GM21515 (cell line): ENCODE measurements at regions not wholly inside any gene's neighbourhood (a gene's known extent, or its start where the extent isn't known, plus 50 kb on each side); places are given as distances from the start of the nearest gene placed in this dataset.

Source experiments
- ATAC-seq: cut with Tn5 transposase; IDR thresholded peaks from one replicate; pipeline ENCODE4 v1.9.1; 2021; ENCODE audit not compliant: unreplicated experiment

DNA sequence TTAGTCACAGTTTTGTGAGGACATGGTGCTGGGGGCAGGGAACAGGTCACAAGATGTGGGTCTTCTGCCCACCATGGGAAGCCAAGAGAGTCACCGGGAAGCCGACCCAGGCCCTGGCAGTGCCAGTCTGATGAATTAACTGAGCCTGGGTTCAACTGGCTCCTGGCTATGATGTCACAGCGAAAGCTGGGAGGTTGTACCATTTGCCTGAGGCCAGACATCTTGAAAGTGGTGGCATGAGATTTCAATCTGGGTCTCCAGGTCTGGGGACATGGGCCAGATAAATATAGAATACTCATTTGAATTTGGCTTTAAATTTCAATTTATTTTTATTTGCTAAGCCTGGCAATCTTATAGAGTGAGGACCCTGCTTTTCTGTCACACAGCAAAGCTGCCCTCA is 280.9 kb downstream of the NSG2 start:
- ATAC-seq, result no peak

GRCh38 chr5:174327317-174327864 is 281.9 kb downstream of the NSG2 start:
- ATAC-seq, result peak; percentile 66

GRCh38 chr5:174327896-174328295 is 282.4 kb downstream of the NSG2 start:
- no peak for ATAC-seq

GRCh38 chr5:174328631-174329299 is 283.3 kb downstream of the NSG2 start:
- no peak for ATAC-seq

- ATAC-seq, result no peak
Measured at GRCh38 chr5:174329738-174330137, 284.2 kb downstream of the NSG2 start.

GRCh38 chr5:174335682-174336364 is 290.3 kb downstream of the NSG2 start:
- no peak for ATAC-seq

DNA sequence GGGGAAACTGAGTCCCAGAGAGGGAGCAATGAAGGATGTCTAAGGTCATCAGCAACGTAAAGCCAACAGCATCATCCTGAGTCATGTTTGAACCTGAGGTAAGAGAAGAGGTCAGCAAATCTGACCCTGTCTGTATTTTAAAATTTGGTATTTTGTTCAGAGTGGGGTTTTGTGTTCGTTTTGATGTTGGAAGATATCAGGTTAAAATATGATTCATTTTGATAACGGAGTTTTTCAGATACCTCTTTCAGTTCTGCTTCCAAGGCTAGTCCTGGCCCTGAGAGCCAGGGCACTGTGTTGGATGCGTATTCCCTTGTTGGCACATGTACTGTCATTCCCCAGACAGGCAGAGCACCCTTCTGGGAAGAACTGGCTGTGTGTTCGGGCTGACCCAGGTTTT is 291.0 kb downstream of the NSG2 start:
- no peak for ATAC-seq

DNA sequence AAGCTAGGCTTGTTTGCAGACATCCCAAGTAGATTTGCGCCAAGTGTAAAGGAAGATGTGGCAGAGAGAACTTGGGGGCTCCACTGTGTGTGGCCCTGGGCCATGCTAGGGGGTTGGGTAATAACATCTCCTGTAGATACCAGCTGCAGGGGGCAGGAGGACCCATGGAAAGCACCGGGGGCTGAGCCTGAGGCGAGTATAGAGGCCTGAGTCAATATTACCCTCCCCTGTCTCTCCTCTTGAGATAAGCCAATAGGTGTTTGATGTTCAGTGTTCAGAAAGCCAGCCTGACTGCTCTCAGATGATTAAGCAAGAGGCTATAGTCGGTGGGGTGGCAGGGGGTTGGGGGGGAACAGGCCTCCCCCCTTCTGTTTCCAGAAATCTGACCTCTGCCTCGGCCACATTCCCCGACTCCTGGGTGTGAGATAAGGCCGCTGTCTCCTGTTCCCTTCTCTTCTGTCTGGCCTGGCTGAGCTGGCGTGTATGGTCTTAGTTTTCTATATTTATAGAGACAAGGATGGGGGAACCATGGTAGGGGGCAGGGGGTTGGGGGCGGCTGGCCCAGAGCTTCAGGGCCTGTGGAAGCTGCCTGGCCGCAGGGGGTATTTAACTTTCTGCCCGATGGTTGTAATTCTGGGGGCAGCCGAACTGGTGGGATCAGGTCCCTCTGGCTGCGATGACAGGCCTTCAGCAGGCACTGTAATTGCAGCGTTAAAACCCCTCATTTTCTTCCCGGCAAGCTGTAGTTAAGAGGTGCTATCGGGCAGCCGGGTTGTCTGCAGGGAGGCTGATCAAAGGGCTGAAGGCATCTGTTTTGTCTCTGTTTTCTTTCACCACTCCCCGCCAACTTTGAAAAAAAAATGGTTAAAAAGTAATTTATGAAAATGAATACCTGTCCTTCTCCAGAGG is 292.0 kb downstream of the NSG2 start:
- ATAC-seq, result no peak

DNA sequence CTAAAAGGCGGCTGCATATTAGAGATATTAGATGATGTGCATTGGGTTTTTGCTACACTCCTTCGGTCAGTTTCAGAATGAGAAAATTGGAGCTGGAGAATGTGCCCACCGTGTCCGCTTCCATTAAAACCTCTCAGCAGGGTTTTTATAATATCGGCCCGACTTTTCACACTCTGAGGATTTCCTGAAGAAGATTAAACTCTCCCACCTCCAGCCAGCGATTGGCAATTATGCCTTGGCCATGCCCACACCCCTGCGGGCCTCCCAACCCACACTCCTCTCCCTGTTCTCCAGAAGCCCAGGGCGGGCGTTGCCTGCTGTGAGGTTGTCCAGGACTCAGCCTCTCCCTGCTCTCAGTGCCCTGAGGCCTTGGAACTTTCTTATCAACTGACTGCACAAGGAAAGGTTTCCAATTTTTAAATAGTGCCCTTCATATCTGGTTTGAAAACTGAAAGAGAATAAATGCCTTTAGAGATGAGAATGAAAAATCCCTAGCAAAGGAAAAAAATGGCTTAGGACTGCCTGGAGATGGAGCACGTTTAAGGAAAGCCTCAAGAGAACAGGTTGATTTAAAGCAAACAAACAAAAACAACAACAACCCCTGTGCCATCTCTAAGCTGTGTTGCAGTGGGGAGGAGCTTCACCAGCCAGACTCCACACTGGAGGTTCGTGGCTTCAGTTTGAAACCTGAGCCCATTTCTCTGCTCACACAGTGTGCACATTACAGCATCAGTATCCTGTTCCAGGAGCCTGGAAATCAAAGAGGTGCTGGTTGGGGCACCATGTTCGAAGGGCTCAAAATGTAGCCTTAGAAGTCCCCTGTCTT is 292.9 kb downstream of the NSG2 start:
- ATAC-seq, result no peak

GRCh38 chr5:174339130-174339529 is 293.6 kb downstream of the NSG2 start:
- ATAC-seq, result no peak

DNA sequence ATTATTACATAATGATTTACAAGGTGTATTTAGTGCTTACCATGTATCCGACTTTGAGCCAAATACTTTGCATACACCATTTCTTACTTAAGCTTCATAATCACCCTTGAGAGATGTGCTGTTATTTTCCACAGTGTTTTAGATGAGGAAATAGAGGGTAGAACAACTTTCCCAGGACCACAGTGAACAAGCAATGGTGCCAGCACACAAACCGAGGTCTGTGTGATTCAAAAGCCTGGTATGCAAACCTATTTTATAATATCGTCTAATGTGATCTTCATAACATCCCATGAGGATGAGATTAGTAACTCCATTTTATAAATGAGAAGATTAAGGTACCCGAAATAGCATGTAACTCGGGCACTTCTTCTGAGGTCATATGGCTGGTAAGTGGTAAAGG is 294.7 kb downstream of the NSG2 start:
- ATAC-seq, result no peak

- ATAC-seq, result no peak
Measured at GRCh38 chr5:174342696-174343095, 297.2 kb downstream of the NSG2 start.

DNA sequence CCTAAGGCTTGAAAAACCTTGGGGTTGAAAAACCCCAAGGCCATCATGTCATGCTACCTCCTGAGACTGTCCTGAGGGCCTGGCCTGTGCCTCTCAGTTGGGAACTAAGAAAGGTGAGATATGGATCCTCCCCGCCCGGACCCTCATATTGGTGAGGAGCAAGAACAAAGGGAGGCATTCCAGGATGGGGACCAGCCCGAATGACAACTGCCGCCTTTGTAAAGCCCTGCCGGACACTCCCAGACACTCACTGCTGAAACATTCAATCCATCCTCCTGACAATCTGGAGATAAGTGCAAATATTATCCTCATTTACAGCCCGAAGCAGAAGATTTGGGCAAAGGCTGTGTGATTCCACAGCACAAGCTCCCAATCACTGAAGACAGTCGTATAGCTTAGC is 298.3 kb downstream of the NSG2 start:
- no peak for ATAC-seq

- no peak for ATAC-seq
Measured at GRCh38 chr5:174344335-174344734, 298.8 kb downstream of the NSG2 start.

GRCh38 chr5:174347183-174347582 is 301.7 kb downstream of the NSG2 start:
- no peak for ATAC-seq

GRCh38 chr5:174348311-174348981 is 302.9 kb downstream of the NSG2 start:
- no peak for ATAC-seq

- no peak for ATAC-seq
Measured at GRCh38 chr5:174352681-174353080, 307.2 kb downstream of the NSG2 start.

DNA sequence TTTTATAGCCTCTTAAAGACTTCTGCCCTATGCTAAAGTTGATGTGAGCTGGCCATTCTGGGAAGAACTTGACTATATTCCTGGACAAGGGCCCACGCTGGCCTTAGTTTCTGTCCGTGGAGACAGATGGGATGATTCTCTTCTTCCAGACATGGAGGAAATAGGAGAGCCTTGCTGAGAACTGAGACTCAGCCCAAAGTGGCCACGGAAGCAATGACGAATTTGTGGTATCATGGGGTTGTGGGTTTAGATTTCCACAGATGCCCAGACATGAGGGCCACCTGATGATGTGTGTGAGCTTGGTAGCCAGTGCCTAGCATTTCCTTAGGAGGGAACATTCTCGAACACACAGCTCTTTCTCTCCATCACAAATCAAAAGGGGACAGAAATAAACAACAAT is 309.1 kb downstream of the NSG2 start:
- ATAC-seq, result no peak

GRCh38 chr5:174355208-174355612 is 309.7 kb downstream of the NSG2 start:
- ATAC-seq, result no peak

DNA sequence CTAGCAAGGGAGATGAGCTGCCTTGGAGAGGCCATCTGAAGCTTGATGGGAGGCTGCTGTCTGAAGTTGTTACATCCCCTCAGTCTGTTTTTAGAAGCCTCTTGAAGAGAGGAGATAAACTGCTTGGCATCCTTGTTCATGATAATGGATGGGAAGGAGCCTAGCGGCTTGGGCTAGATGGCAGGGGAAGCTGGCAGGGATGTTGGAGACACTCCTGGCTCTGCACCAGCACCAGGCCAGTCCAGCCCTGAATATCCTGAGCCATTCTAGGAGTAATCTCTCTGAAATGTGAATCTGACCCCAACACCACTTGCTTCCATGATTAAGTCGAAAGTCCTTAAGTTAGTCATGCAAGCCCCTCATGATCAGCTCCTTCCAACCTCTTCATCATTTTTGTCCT is 310.5 kb downstream of the NSG2 start:
- no peak for ATAC-seq
